GM18519 (cell line): ENCODE measurements at regions not wholly inside any gene's neighbourhood (a gene's known extent, or its start where the extent isn't known, plus 50 kb on each side); places are given as distances from the start of the nearest gene placed in this dataset.

Source experiments
- ATAC-seq: cut with Tn5 transposase; IDR thresholded peaks from one replicate; pipeline ENCODE4 v1.9.1; 2021; ENCODE audit warnings: mild to moderate bottlenecking, moderate library complexity; ENCODE audit not compliant: unreplicated experiment, low FRiP score

DNA sequence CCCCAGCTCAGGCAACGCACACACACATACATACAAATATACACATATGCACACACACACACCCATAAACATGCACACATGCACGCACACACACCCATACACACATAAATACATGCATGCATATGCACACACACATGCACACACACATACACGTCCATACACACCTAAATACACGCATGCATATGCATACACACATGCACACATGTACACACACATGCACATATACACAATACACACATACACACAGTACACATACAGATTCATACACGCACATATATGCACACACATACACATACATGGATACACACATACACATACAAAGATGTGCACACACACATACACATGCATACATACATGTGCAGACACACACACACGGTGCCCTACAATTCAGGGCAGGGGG lies 496.6 kb downstream of the TBC1D22A start:
- ATAC-seq = no peak

DNA sequence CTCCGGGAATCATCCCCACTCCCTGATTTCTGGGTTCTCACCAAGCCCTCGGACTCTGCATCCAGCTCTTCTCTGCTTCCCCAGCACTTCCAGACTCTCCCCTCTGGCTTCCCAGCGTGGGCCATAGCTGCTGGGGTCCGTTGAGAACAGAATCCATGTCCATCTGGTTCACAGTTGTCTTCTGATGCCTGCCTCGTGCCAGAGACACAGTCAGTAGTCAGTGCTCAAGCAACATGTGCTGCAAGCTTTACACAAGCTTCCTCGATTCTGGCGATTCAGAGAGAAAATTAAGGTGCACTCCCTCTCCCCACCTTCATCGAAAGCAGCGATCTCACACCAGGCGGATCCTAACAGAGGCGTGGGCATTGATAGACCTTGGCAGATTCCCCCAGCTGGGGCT lies 495.5 kb downstream of the TBC1D22A start:
- no peak for ATAC-seq

DNA sequence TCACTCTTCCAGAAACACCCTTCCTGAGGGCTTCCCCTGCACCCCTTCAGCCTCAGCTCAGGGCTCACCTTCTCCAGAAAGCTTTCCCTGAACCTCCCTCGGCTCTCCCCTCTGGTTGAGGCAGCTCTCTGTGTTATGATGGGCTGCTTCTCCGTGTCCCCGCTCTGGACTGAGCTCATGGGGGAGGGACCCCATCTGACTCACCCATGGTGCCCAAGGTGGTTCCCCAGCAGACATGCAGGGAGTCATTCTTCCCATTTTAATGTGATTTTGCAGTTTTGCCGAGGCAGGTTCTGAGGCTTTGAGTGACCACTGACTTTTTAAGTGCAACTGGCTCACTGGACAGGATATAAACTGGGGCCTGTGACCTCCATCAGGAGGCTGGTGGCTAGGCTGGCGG lies 495.1 kb downstream of the TBC1D22A start:
- ATAC-seq = no peak

DNA sequence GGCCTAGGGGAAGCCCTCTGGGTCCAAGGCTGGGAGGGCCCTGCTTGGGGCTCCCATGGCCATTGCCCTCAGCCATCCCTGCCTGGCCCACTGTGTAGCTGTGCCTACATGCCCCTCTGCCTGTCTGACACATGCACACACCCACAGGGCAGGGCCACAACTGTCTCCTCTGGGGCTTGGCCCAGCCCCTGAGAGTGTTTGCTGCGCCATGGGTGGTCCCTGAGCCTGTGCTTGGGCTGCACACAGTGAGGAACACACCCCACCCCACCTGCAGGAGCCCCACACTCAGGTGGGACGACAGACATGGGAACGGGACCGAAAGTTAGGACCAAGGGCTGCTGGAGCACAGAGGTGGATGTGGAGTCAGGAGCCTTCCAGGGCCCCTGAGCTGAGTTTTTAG lies 489.5 kb downstream of the TBC1D22A start:
- ATAC-seq = no peak

DNA sequence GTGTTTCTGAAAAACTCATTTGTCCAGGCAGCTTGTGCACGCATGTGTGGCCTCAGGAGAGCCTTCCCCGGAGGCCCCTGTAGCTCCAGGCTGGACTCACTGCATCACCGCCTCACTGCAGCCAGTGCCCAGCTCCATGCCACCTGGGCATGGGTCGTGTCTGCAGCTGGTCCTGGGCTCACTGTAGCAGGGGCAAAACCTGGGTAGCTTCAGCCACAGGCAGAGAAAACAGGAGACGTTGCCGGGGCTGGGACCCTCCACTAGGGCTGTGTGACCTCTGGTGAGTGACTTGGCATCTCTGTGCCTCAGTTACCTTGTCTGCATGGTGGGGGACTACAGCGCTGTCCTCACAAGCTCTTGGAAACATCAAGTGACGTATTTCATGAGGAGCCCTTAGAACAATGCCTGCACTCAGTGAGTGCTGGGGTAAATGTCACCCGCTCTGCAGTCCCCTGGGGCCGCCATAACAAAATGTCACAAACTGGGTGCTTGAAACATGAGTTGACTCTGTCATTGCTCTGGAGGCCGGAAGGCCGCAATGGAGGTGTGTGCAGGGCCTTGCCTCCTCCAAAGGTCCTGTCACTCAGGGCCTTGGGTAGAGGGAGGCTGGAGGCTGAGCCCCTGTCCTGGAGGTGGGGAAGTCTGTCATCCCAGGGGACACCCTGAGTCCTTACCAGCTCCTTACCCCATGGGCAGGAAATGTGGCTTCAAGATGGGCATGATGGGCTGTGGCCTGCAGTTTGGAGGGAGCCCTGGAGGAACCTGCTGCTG lies 488.7 kb downstream of the TBC1D22A start:
- ATAC-seq = no peak

DNA sequence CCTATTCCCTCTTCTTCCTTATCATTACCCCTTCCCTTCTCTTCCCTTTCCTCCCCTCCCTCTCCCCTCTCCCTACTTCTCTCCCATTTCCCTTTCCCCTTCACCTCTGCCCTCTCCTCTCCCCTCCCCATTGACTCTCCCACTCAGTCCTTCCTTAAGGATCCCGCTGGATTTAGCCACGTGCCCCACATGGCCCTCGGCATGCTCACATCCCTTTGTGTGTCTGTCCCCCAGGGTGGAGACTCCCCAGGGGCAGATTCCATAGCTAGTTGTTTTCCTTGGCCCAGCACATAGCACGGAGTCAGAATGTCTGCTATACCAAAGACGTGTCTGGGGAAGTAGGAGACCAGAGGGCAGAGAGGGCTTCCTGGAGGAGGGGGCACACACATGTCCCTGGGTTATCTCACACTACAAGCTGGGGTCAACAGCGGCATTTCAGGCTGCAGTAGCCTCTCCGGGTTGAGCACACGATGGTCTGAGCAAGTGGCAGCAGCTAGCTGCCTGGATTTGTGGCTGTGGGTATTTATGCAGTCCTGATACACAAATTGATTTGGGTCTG lies 487.0 kb downstream of the TBC1D22A start:
- no peak for ATAC-seq

DNA sequence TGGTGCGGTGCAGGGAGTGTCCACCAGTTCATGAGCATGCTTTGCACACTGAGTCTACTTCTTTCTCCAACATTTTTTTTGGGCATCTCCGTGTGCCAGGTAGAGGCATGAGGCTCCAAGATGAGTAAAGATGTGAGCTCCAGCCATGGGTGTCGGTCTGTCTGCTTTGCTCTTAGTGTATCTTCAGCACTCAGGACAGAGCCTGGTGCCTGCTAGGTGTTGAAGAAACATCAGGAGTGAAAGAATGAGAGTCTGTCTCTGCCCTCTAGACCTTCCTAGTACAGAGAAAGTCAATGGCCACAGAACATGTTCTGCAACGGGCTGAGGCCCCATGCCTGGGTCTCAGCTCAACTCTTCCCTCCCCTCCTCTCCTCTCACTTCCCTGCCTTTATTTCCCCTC lies 486.5 kb downstream of the TBC1D22A start:
- ATAC-seq = no peak

DNA sequence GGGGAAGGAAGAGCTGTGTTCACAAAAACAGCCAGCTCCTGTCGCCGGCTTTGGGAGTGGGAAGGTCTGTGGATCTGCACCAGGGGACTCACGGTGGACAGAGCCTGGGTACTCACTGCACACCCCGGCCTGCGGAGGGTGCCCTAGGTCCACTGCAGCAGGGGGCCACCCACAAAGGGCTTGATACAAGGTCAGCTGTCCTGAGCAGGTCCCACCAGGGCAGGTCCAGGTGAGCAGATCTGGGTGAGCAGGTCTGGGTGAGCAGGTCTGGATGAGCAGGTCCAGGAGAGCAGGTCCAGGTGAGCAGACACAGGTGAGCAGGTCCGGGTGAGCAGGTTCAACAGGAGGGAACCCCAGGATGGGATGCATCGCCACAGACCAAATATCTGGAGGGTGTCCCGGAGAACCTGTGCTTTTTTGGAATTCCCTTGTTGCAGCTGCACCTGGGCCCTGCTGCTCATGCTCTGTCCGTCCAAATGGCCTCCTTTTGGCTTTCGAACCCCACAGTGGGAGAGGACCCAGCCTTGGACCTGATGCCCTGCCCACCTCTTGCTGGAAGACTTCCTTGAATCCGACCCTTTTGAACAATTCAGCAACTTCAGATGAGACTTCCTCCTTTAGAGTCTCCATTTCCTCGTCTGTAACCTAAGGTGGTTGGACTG lies 485.3 kb downstream of the TBC1D22A start:
- no peak for ATAC-seq

DNA sequence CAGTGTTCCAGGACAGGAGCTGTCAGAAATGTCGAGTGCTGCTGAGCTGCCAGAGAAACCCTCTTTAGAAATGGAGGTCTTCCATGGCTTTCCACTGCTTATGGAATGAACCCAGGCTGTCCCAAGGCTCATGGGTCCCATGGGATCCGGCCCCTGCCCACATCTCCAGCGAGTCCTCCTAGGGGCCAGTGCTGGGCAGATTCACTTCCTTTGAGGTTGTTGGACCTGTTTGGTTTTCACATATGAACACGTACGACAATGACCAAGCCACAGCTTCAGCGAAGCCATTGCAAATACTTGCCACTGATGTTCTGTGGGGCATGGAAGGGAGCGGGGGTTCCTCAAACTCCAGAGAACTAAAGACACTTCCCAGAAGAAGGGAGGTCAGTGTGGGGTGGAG lies 483.3 kb downstream of the TBC1D22A start:
- ATAC-seq = no peak

DNA sequence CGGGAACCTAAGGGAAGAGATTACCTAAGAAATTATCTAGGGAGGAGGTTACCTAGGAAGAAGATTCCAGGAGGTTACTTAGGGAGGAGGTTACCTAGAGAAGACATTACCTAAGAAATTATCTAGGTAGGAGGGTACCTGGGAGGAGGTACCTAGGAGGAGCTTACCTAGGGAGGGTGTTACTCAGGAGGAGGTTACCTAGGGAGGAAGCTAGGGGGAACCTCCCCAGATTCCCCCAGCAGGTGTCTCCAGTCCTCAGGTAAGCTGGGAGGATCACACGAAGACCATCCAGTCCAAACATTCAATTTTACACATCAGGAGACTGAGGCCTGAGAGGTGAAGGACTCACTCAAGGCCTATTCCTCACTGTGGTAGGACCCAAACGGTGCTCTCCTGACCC lies 482.8 kb downstream of the TBC1D22A start:
- ATAC-seq = no peak

DNA sequence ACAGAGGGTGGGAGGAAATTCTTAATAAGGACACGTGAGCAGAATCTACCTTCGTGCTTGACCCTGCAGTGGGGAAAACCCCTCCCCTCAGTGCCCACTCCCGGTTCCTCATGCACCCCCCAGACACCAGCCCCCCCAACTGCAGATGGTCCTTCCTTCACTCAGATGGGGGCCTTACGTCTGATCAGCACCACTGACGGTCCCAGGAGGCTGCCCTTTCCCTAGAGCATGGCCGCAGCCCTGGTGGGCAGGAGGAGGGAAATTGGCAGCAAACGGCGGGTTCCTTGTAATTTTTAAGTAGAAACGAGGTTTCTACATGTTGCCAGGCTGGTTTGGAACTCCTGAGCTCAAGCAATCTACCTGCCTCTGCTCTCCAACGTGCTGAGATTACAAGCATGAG lies 477.7 kb downstream of the TBC1D22A start:
- no peak for ATAC-seq

DNA sequence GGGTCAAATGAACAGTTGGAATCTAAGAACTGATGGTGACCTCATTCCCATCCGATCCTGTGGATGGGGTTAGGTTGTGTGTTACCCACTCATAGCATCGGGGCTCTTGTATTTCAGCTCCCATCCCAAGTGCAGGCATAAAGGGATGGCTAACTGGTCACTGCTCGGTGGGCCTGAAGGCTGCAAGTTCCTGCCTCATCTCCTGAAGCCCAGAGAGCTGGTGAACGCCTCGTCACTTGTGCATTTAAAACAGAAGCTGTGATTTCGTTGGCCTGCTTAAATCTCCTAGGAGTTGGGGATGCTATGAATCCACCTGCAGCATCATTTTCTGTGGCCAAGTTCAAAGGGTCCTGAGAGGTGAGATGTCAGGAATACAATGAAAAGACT lies 477.0 kb downstream of the TBC1D22A start:
- ATAC-seq = no peak

DNA sequence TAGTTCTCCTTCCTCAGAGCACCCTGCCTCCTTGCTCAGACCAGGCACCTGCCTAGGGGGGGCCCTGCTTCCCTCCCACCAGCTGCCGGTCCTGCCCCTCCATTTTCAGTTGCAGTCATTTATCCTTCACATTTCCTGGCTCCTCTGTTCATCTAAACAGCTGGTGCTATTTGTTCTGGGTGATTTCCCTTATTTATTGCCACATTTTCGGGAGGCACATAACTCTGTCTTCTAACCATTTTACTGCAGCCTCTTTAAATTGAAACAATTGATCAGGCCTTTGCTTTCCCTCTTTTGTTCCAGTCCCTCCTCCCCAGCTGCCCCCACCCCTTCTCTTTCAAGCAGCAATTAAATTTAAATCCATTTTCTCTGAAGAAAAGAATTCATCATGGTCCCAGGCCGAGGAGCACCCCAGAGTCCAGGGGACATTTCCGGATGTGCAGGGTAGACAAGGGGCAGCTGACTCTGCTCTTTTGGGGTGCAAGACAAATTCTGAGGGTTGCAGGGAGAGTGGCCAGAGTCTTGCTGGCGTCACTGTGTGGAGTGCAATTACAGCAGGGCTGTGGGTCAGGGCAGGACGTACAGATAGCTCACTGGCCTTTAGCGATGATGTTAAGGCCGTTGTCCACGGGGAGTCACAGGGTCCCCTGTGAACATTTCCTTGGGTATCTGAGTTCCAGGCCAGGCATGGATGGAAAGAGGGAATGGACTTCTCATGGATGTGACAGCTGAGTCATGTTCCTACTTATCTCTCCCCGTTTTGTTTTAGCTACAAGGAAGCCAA lies 476.4 kb downstream of the TBC1D22A start:
- ATAC-seq = no peak

DNA sequence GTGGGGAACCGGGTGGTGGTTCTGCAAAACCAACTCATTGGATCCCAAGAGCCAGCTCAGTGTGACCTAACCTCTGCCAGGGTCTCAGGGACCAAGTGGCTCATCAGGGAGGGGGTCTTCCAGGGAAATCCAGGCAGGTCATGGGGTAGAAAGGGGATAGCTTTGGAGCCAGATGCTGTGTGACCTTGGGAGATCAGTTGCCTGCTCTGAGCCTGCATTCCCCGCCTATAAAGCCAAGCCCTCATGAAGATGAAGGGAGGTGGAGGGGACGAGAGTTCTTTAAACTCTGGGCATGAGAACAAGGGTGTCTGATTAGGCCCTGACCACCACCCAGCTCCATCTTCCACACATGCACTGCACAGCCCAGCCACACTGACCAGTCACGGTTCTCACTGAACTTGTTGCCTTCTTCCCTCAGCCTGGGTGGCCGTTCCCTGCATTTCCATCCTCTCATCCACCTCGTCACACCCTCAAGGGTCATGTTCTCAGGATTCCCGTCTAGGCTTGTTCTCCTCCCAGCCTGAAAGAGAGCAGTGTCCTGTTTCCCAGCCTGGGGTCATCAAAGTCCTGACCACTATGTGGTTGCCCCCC lies 475.5 kb downstream of the TBC1D22A start:
- no peak for ATAC-seq

DNA sequence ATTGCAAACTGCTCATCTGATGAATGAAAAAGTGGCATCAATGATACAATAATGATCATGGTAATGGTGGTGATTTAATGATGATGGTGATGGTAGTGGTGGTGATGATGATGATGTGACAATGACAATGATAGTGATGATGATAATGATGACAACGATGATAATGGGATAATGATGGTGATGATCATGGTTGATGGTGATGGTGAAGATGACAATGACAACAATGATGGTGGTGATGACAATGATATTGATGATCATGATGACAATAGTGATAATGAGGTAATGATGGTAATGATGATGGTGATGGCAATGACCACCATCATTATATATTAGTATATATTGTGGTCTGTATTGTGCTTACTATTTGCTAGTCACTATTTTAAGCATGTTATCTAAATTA lies 474.3 kb downstream of the TBC1D22A start:
- ATAC-seq = no peak

DNA sequence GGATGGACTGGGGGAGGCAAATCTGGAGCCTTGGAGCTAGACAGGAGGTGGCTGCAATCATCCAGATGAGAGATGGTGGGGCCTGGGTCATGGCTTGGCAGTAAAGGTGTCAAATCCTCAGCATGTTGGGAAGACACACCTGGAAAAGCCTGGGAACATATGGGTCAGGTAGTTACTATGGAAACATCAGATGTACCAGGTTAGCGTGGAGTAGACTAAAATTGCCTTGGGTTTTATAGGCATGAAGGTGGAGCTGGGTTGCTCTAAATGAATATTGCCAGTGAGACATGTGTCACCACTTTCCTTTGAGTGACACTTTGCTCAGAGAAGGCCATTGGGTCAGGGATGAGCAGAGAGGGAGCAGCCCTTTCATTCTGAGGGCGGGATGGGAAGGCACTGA lies 473.7 kb downstream of the TBC1D22A start:
- ATAC-seq = no peak

DNA sequence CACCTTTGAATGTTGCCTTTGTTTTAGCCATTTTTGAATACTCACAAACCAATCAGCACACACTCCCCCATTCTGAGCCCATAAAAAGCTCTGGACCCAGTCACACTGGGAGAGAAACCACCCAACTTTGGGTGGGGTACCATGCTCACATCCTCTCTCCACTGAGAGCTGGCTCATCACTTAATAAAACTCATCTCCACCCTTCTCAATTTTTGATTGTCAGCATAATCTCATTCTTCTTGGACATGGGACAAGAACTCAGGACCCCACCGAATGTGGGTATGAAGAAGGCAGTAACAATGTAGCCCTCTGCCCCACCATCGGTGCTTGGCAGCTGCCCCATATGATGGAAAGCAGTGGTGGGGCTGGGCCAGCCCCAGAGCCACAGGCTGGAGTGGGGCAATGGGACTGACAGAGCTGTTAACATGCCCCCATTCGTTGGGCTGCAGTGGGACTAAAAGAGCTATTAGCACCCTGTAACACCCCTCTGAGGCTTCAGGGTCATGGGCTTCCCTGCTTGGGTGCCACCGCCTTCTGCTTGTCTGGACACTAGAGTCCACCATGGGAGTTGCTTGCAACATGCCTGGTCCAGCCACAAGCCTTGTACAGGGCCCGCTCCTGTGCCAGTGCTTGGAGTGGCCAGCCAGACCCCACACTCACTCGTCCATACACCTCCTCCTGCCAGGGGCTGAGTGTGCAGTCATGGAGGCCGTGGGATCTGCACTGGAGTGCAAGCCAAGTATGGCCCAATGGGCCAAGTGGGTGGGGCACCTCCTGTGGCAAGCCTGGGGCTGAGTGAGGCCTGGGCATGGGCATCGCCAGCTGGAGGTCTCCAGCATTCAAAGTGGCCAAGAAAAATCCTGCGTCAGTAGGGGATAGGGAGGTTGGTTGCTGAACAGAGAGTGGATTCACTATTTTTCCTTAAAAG lies 471.1 kb downstream of the TBC1D22A start:
- no peak for ATAC-seq

DNA sequence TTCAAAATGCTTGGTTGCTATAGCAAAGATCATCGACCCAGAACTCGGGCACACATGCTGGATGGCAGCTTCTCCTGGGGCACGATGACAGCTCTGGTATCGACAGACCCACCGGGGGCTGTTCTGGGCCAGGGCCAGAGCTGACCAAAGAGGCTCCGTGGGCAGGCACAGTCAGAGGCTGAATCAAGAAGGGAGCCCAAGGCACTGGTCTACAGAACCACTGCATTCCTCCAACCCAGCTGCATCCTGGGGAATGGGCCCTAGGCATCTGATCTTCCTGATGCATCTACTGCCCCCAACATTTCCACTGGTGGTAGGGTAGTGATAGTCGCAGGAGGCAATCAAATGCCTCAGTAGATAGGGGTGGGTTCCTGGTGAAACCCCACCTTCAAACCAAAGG lies 470.3 kb downstream of the TBC1D22A start:
- no peak for ATAC-seq

DNA sequence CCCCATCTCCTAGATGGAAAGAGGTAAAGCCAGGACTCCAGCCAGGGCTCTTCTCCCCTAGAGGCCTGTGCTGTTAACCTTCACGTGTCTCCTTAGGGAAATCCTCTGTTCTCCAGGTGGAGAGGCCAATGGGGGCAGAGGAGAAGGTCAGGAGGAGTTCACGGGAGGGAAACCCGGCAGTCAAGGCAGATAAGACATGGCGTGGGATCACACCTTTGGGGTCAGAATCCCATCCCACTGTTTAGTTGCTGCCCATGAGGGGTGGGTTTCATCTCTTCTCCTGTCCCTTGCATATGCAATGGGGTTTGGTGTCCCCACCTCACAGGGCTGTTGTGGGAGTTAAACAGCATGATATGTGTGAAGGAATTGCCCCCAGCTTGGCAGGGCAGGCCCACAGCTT lies 469.7 kb downstream of the TBC1D22A start:
- ATAC-seq = no peak

DNA sequence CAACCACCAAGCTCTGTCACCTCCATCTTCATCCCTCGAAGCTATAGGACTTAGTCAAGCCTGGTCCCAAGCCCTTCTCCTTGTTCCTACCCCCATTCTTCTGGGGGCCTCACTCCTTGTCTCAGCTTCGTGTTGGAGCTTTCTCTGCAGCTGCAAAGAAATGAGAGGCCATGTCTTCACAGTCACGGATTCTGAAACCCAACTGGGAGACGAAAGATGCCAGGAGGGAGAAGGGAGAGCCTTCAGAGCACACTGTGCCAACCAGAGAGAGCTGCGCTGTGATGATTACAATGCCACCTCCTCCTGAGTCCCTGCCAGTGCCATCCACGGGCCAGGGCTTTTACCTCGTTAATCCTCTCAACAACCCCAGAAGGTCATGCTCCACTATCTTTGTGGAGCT lies 469.3 kb downstream of the TBC1D22A start:
- no peak for ATAC-seq
